Skin of body (tissue), 1 donor: ENCODE measurements at regions not wholly inside any gene's neighbourhood (a gene's known extent, or its start where the extent isn't known, plus 50 kb on each side); places are given as distances from the start of the nearest gene placed in this dataset.
"Not testable (repeated sequence)": the region's sequence is repeated elsewhere in the genome, so short reads cannot be mapped to it uniquely, and the experiment has no call there.

ENCODE experiments used
- DNase-seq: peaks from one replicate; lab custom pipeline; 2025; lab: John Stamatoyannopoulos, UW

DNA sequence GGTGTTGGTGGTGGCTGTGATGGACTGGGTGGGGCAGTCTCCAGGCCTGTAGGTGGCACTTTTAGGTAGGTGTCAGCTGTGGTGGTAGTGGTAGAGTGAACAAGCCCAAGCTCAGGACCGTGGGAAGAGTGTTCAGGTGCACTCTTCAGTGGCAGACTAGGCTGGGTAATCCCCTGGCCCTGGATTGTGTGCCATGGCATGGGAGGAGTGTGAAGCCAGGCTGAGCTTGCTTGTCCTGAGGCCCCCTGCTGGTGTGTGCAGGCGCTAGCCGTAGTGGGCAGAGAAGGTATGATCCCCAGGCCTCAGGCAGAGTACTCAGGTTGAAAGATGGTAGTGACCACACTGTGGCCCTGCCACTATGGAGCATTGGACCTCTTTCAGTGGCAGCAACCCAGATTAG, 850.3 kb downstream of the DSC3 start:
- DNase-seq = no peak

GRCh38 chr18:30186245-30186644, 856.3 kb downstream of the DSC3 start:
- no peak for DNase-seq

- DNase-seq = no peak
Measured at GRCh38 chr18:30177056-30177455, 865.5 kb downstream of the DSC3 start.

DNA sequence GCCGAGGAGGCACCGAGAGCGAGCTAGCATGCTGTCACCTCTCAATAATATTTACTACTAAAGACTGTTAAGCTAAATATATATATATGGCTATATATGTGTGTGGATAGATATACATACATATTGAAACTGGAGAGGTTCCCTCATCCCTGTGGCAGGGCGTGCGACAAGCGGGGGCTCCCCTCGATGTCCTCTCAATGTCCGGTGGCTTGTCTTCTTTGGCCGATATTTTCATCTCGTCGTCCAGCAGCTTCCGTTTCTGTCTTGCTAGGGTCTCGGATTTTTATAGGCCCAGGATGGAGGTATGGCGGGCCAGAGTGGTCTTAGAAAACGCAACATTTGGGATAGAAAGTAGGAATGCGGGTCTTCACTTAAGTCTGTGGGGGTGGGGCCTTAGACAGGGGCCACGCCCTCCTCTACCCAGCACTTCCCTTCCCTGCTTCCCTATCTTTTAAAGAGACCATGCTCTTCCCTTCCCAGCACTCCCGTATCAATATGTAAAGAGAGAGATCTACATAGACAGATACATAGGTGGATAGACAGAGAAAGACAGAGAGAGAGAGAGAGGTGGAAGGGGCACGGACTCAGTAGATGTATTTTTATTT, 866.8 kb downstream of the DSC3 start:
- no peak for DNase-seq

- no peak for DNase-seq
Measured at GRCh38 chr18:30175061-30175574, 867.4 kb downstream of the DSC3 start.

DNA sequence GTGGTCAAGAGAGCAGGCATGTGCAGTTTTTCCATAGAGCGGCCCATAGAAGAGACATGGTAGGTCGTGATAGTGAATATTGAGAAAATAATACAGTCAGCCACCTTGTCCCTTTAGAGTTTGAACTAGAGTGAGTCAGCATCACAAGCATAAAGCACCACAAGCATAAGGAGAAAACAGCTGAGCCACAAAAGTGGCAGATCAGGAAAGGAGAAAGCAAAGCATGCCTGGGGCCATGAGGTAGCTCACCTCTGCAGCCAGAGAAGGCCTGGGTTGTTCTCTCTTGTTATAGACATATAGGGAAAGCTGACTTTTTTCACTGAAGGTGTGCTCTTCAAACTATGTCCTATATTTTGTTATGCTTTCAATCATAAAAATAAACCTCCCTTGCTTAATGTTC, 879.0 kb downstream of the DSC3 start:
- DNase-seq = no peak

DNA sequence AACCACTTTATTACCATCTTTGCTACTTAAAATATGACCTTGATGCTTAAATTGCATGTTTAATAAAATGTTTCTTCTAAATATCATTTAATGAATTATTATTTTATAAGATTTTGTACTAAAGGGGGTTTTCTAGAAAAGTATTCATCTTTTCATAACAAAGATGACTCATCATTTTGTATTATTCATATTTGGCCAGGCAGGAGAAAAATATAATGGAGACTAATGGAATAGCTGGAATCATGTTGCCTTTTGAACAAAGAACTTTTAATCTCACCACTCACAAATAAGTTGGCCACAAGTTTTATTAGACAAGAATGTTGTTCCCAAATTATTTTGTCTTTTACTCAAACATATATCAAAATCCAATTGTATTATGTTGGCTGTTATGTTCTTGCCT, 882.4 kb downstream of the DSC3 start:
- DNase-seq = no peak

DNA sequence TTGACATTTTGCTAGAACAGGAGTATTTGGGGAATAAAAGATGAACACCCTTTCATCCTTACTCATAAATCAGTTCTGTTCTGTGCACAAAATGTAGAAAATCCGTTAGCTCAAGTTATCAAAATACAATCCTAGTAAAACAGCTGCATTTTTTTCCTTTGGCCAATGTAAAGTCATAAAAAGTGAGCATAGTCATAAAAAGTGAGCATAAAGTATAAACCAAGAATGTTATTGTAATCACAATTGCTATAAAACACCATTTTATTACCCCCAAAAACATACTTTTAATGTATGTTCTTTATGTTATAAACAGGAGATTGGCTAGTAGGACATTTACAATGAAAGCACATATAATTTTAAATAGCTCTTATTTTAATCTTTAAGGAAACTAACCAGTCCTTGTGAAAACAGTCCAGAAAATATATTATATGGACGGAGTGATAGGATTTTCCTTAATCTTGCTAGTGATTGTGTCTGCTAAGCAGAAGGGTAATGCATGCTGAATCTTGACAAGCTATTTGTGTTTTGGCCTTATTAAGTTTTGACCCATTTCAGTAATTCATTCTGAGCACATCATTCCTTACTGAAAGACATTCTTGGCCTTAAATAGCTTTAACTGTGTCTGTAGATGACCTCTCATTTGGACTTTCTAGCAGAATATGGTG, 891.8 kb downstream of the DSC3 start:
- no peak for DNase-seq

GRCh38 chr18:30149585-30149984, 893.0 kb downstream of the DSC3 start:
- DNase-seq = no peak

GRCh38 chr18:30142870-30143269, 899.7 kb downstream of the DSC3 start:
- DNase-seq = no peak

GRCh38 chr18:30142248-30142647, 900.3 kb downstream of the DSC3 start:
- no peak for DNase-seq

DNA sequence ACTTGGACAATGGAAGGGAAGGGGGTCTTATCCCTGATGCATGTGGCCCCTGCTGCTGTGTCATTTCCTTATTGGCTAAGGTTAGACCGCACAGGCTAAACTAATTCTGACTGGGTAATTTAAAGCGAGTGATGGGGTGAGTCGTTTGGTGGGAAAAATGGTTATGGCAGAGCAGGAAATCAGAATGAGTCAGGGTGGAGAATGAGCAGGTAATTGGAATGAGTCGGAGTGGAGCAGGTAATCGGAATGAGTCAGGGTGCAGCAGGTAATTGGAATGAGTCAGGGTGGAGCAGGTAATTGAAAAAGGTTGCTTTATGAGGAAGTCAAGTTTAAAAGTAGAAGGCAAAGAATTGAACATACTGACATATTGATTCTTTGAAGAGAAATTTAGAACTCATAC, 901.0 kb downstream of the DSC3 start:
- DNase-seq = not testable (repeated sequence)

- DNase-seq = no peak
Measured at GRCh38 chr18:30139631-30140287, 902.8 kb downstream of the DSC3 start.

DNA sequence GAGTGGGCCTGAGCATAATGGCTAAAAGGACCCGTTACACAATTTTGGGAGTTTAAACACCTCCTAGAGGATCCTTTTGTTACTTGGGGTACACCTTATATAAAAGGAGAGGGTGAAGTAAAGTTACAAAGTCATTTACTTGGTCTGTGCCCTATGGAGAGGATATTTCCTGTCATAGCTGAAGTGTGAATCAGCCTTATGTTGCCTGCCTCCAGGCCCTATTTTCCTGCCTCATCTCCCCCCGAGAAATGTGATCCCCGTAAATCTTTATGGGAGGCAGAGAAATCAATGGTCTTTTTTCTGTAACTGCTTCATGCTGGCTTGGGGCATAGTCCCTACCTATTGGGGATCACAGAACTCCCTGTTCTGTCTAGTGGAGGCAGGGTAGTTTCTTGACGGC, 906.6 kb downstream of the DSC3 start:
- no peak for DNase-seq

DNA sequence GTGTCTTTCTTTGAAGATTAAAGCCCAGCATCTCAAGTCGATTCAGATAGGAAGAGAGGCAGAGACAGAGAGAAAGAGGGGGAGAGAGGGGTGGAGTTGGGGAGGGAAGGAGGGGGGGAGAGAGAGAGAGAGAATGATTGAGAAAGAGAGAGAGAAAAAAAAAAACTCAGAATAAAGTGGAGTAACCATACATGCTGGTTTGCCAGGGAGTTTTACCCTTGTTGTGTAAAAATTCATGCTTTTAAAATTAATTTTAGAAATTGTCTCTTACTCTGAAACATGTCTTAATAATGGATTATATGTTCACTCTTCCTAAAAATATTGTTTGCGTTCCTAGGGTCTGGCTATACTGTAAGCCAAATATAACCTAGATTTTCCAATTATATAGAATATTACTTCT, 908.5 kb downstream of the DSC3 start:
- DNase-seq = no peak

DNA sequence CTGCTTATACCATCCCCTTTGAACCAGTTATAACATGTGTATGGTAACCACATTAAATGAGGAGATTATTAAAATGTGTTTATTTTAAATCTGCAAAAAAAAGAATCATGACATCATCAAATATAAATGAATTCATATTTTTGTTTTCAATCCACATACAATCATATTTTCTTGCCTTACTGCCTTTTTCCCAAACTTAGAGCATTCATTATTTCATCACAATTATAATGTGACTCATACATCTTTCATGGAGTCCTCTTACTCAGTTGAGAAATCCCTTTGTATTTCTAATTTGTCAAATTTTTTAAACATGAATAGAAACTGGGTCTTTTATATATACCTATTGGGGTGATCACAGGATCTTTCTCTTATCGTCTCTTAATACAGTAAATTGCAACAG, 909.6 kb downstream of the DSC3 start:
- DNase-seq = no peak

- no peak for DNase-seq
Measured at GRCh38 chr18:30121397-30121796, 921.1 kb downstream of the DSC3 start.

DNA sequence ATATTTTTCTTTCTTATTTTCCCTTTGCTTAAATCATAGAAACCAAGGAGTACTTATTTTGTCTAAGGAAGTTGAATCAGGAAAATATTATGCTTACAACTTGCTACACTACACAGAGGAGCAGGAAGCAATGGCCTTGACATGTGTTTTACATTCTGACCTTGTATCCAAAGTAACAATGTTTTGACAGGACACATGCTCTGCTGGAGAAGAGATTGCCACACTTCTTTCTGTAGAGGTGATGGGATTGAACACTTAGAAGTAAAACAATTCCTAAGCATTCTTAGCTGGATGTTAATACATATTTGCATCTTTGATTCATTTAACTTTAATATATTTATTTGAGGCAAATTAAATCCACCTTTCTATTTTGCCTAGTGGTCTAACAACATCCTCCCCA, 929.1 kb downstream of the DSC3 start:
- no peak for DNase-seq

GRCh38 chr18:30106356-30106755, 936.2 kb downstream of the DSC3 start:
- no peak for DNase-seq

- DNase-seq = no peak
Measured at GRCh38 chr18:30103881-30104280, 938.7 kb downstream of the DSC3 start.

- no peak for DNase-seq
Measured at GRCh38 chr18:30096796-30097195, 945.7 kb downstream of the DSC3 start.

DNA sequence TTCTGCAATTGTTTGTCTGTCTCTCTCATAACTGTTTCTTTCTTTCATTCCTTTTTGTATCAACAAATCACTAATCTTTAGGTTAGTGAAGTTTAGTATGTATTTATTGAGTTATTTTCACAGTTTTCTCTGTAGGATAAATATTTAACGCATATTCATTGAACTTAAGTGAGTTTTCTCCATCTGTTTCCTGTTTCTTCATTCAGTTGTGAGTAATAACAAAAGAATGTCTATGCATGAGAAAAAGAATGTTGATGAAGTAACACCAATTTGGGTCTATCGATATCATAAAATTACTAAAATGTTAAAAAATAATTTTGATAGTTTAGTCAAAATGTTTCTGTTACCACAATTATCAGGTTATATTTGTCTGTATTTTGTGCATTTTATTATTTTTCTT, 948.0 kb downstream of the DSC3 start:
- DNase-seq = peak; percentile 2

GRCh38 chr18:30093376-30093775, 949.2 kb downstream of the DSC3 start:
- DNase-seq = no peak
